Kidney epithelial cell (primary cell): ENCODE measurements at regions not wholly inside any gene's neighbourhood (a gene's known extent, or its start where the extent isn't known, plus 50 kb on each side); places are given as distances from the start of the nearest gene placed in this dataset.

Source experiments
- DNase-seq: peaks from one replicate; pipeline ENCODE4 v3.0.0-alpha.2; 2010; ENCODE audit warnings: low read depth
- H3K27me3 ChIP-seq: 2 replicates; pipeline ENCODE4 v1.6.0; 2011; ENCODE audit warnings: low read length; ENCODE audit not compliant: control insufficient read depth, insufficient read depth
- H3K36me3 ChIP-seq: 2 replicates; pipeline ENCODE4 v1.5.1; 2011; ENCODE audit warnings: low read length; ENCODE audit not compliant: control insufficient read depth, insufficient read depth
- H3K4me3 ChIP-seq: 2 replicates; pipeline ENCODE4 v1.5.1; 2011; ENCODE audit warnings: low read depth, mild to moderate bottlenecking, control low read depth, low read length
- TF ChIP-seq, protein P1 (sequence below): IDR thresholded peaks from 2 replicates; pipeline ENCODE4 v1.5.1; 2011; ENCODE audit warnings: mild to moderate bottlenecking, moderate library complexity, low read length, control low read depth, inconsistent platforms; ENCODE audit not compliant: insufficient read depth, poor library complexity, severe bottlenecking

DNA sequence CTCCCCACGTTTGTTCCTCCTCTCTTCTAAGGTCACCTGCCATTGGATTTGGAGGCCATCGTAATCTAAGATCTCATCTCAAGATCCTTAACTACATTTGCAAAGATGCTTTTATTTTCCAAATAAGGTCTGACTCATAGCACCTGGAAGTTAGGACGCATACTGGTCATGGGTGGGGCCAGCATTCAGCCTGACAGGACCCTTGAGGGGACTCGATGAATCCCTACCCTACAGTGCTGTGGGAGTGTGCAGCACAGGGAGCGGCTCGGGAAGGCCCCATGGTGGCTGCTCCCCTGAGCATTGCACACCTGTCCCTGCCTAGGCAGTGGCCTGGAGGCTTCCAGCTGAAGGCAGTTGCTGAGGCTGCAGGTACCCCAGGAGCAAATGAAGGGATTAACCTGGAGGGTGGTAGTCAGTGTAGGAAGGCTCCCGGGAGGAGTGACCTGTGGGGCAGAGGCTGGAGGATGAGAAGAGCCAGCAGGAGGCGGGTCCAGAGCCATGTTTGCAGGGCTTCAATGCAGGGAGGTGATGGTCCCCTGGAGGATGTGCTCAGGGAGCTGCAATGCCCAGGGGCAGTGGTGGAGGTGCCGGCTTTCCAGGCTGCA, 362.2 kb downstream of the CTTN start:
- H3K4me3 ChIP-seq, result no peak overlapping the region
- H3K36me3 ChIP-seq, result no peaks in the 10 kb centered on the region
- H3K27me3 ChIP-seq, result peaks cover 2% of the 10 kb centered on the region
- no peak for DNase-seq
- TF ChIP-seq, protein P1, sequence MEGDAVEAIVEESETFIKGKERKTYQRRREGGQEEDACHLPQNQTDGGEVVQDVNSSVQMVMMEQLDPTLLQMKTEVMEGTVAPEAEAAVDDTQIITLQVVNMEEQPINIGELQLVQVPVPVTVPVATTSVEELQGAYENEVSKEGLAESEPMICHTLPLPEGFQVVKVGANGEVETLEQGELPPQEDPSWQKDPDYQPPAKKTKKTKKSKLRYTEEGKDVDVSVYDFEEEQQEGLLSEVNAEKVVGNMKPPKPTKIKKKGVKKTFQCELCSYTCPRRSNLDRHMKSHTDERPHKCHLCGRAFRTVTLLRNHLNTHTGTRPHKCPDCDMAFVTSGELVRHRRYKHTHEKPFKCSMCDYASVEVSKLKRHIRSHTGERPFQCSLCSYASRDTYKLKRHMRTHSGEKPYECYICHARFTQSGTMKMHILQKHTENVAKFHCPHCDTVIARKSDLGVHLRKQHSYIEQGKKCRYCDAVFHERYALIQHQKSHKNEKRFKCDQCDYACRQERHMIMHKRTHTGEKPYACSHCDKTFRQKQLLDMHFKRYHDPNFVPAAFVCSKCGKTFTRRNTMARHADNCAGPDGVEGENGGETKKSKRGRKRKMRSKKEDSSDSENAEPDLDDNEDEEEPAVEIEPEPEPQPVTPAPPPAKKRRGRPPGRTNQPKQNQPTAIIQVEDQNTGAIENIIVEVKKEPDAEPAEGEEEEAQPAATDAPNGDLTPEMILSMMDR, result no peak

DNA sequence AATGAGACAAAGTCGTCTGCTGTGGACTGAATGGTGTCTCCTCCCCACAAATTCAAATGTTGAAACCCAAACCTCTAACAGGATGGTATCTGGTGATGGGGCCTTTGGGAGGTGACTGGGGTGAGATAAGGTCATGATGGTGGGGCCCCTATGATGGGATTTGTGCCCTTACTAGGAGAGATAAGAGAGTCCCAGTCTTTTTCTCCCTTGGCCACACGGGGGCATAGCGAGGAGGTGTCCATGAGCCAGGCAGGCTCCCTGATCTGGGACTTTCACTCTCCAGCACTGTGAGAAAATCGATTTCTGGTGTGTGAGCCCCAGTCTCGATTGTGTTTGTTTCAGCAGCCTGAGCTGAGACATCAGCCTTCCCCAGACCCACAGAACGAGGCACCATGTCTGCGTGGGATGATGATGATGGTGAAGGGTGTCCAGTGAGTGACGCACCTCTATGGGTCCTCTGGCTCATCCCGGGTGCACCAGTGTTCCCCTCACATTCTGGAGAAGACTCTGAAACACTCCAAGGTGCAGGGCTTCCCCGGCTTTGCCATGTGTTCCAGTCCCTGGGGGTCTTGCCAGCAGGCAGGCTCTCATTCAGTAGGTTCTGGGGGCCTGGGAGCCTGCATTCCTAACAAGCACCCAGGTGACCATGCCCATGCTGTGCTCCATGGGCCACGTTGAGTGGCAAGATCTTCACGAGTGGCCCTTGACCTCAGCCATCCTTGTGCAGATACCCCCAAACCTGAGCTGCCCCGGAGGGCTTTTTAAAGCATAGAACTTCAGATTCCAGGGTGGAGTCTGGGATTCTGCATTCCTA, 363.0 kb downstream of the CTTN start:
- Histone ChIP-seq H3K4me3 (no peak overlapping the region), H3K27me3 (peaks cover 2% of the 10 kb centered on the region), H3K36me3 (no peaks in the 10 kb centered on the region)
- TF ChIP-seq, protein P1, result no peak
- DNase-seq, result no peak

DNA sequence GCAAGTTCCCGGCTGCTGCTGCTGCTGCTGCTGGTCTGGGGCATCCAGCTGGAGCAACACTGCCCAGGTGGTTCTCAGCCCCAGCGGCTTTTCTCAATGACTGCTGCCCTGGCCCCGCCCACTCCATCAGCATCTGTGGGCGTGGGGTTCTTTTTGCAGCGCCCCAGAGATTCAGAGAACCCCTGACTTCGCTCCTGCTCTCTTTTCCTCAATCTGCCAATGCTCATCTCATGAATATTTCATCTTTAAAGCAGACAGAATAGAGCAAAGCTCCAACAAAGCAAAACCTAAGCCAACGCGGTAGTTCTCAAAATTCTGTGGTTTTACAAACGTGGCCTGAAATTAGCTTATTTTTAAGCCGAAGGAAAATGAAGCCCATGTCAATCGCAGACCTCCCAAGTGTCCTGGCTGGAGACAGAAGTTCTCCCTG, 363.6 kb downstream of the CTTN start:
- no peak for DNase-seq
- Histone ChIP-seq H3K4me3 (no peak overlapping the region), H3K27me3 (no peaks in the 10 kb centered on the region), H3K36me3 (no peaks in the 10 kb centered on the region)
- TF ChIP-seq, protein P1, result no peak

DNA sequence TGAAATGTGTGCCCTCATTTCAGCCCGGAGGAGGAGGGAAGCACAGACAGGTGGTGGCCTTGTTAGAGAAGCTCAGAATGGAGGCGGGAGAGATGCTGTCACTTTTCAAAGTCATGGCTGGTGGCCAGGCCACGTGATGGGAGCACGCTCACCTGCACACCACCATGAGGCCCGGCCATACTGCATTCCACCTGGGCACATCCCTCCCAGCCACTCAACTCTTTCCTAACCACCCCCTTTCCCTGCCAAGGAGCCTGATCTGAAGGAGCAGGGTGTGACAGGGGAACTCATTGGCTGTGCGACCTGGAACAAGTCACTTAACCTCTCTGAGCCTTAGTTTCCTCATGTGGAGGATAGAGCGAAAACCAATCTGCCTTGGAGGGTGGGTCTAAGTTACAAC, 364.5 kb downstream of the CTTN start:
- H3K27me3 ChIP-seq, result no peaks in the 10 kb centered on the region
- DNase-seq, result no peak
- TF ChIP-seq, protein P1, result no peak
- H3K36me3 ChIP-seq, result no peaks in the 10 kb centered on the region
- no peak overlapping the region for H3K4me3 ChIP-seq

DNA sequence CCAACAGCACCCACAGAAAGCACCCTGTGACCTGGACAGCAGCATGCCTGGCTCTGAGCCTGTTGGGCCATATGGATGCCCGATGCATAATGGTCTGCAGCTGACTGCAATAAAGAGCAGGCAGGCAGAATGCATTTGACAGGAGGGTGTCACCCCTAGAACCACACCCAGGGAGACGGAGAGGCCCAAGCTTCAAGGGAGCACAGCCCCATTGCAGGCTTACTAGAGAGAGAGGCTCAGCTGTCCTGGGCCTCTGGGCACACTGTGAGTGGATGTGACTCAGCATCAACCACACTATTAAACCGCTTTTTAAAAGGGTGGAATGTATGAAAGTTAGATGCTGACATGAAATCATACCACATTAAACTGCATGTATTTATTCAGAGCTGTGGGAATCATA, 365.3 kb downstream of the CTTN start:
- H3K4me3 ChIP-seq, result no peak overlapping the region
- DNase-seq, result no peak
- TF ChIP-seq, protein P1, result no peak
- H3K36me3 ChIP-seq, result no peaks in the 10 kb centered on the region
- no peaks in the 10 kb centered on the region for H3K27me3 ChIP-seq
